ENCODE measurements at regions not wholly inside any gene's neighbourhood (a gene's known extent, or its start where the extent isn't known, plus 50 kb on each side); places are given as distances from the start of the nearest gene placed in this dataset.

DNA sequence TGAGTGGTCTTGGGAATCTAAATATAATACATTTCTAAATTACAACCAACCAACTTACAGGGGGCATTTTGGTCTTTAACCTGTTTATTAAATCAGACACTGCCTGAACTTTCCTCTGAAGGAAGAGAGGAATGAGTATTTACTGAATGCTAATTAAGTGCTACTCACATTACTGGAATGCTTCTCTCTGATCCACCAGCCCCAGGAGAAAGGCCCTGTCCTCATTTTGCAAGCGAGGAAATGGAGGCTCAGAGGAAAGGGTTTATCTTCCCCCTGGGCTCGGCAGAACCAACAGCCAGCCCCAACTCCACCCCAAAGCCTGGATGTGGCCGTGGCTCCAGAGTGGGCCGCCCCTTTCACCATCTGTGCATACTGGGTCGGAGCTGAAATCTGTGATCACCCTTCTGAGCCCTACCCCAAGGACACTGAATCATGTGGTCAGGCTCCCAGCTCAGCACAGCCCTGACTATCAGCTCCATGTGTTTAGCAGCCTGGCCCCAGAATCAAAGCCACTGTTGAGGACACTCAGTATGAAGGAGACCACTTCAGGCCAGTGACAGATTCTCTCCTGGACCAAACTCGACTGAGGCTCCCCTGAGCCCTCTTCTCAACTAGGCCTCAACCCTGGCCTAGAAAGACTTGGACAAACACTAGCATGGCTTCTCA, 56.7 kb upstream of the ENPP6 start:
- TF ChIP-seq, protein P1, sequence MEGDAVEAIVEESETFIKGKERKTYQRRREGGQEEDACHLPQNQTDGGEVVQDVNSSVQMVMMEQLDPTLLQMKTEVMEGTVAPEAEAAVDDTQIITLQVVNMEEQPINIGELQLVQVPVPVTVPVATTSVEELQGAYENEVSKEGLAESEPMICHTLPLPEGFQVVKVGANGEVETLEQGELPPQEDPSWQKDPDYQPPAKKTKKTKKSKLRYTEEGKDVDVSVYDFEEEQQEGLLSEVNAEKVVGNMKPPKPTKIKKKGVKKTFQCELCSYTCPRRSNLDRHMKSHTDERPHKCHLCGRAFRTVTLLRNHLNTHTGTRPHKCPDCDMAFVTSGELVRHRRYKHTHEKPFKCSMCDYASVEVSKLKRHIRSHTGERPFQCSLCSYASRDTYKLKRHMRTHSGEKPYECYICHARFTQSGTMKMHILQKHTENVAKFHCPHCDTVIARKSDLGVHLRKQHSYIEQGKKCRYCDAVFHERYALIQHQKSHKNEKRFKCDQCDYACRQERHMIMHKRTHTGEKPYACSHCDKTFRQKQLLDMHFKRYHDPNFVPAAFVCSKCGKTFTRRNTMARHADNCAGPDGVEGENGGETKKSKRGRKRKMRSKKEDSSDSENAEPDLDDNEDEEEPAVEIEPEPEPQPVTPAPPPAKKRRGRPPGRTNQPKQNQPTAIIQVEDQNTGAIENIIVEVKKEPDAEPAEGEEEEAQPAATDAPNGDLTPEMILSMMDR (IDR thresholded peaks at IDR 0.05) = no peak
- no peak for TF ChIP-seq EZH2 (IDR thresholded peaks at IDR 0.05; ENCODE audit: borderline replicate concordance, insufficient read depth, low read depth, low read length, poor library complexity, severe bottlenecking)
